Stimulated activated CD4-positive, alpha-beta T cell treated with anti-CD3 and anti-CD28 coated beads, Interleukin-2, amount 100 ng/mL, for 24 hours (primary cell): ENCODE measurements at regions not wholly inside any gene's neighbourhood (a gene's known extent, or its start where the extent isn't known, plus 50 kb on each side); places are given as distances from the start of the nearest gene placed in this dataset.
"Not testable (repeated sequence)": the region's sequence is repeated elsewhere in the genome, so short reads cannot be mapped to it uniquely, and the experiment has no call there.

Experiments used
- DNase-seq, 2 donors: peaks; one replicate each; pipeline ENCODE4 v3.0.0-alpha.2; 2020

DNA sequence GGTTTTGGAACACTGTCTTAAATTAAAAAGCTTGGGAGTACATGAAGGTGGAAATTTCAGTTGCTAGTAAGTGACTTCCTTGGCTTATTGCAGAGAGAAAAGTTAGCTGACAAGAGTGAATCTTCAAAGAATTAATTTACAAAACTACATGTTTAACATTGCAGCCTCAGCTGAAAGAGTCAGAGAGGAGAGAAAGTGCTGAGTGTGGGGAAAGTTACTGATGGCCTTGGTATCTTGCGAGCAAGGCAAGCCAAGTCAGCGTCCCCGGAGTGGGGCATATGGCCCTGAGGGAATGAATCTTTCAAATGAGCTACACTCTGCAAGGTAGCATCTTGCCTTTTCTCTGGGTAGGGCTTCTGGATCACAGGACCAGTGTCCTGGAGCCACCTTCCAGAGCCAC lies 131.3 kb downstream of the LPIN1 start:
- DNase-seq = no peak

- DNase-seq = not testable (repeated sequence)
Observed at GRCh38 chr2:11885253-11885652, 138.8 kb downstream of the LPIN1 start.

GRCh38 chr2:11886899-11887298 lies 140.5 kb downstream of the LPIN1 start:
- peak in 1 of 2 donors; percentile 9 for DNase-seq

GRCh38 chr2:11889101-11889850 lies 142.8 kb downstream of the LPIN1 start:
- DNase-seq = no peak

- DNase-seq = no peak
Observed at GRCh38 chr2:11889854-11890253, 143.4 kb downstream of the LPIN1 start.

GRCh38 chr2:11891028-11891427 lies 144.6 kb downstream of the LPIN1 start:
- peak in 1 of 2 donors; percentile 6 for DNase-seq

GRCh38 chr2:11891671-11892440 lies 145.4 kb downstream of the LPIN1 start:
- DNase-seq = peak in 1 of 2 donors; percentile 11

DNA sequence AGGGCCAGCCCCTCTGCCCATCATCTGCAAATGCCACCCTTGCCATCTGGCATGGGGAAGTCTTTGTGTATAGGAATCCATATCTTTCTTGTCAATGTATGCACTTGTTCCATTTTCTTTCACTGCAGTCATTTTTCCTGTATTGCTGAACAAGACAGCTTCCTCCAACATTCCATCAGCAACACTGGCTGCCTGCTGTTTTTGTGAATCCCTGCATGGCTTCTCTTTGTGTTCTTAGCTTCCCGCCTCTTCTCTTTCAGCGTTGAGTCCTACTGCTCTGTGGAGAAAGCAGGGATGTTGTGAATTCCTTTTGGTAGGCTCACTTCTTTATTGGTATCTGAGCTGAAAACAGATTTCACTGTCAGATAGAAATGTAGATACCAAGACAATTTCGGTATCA lies 150.0 kb downstream of the LPIN1 start:
- peak in 1 of 2 donors; percentile 5 for DNase-seq

DNA sequence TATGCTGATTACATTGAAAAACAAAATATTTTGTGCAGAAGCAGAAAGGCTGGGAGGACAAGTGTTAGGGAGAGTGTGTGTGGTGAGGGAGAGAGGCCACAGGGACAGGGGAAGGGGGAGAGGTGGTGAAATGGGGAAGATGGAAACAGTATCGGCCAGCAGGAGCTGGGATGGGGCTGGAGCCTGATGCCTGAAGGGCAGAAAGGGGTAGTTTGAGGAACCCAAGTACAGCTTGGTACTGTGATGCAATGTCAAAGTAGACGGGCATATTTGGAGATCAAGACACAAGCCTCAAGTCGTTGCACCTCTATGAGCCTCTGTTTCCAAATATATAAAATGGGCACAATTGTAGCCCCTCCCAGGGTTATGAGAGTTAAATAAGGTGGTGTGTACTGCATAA lies 152.1 kb downstream of the LPIN1 start:
- peak in 1 of 2 donors; percentile 3 for DNase-seq

- peak in 1 of 2 donors; percentile 1 for DNase-seq
Observed at GRCh38 chr2:11899264-11899818, 152.9 kb downstream of the LPIN1 start.

DNA sequence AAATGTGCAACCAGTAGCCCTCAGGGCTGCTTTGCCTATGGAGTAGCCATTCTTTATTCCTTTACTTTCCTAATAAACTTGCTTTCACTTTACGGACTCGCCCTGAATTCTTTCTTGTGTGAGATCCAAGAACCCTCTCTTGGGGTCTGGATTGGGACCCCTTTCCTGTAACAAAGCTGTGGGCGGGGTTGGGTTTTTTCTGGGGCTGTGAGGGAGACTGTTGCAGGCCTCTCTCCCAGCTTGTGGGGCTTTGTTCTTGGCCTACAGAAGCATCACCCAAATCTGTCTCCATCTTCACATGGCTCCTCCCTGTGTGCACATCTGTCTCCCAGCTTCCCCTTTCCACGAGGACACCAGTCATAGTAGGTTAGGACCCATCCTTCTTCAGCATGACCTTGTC lies 154.5 kb downstream of the LPIN1 start:
- DNase-seq = peak in 1 of 2 donors; percentile 4

- no peak for DNase-seq
Observed at GRCh38 chr2:11901351-11902069, 155.1 kb downstream of the LPIN1 start.

DNA sequence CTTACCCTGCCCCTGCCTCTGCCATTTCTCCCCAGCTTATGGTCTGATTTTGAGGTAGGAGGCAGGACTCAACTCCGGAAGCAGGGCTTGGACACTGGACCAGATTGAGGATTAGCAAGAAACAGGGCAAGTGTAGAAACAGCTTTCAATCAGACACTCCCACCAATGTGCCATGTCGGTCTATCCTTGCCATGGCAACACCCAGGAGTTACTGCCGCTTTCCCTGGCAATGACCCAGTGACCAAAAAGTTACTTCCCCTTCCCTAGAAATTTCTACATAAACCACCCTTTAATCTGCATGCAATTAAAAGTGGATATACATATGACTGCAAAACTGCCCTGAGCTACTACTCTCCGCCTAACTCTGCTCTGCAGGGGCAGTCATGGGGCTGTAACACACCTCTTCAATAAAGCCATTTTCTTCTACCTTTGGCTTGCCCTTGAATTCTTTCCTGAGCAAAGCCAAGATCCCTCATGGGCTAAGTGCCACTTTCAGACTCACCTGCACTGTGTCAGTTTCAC lies 156.7 kb downstream of the LPIN1 start:
- DNase-seq = no peak

DNA sequence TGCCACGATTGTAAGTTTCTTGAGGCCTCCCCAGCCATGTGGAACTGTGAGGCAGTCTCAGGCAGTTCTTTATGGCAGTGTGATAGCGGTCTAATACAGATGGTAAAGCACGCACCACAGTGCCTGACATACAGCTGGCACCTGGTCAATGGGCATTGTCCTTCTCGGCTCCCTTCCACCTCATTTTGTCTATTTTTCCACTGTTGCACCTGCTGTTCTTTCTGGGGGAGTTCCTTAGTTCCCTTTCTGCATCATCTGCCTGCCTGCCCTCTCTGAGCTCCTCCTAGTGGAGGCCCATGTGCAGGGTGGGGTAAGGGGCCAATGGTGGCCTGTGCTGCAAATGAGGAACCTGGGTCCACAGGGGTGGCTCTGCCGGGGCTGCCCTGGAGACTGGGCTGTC lies 157.6 kb downstream of the LPIN1 start:
- no peak for DNase-seq

DNA sequence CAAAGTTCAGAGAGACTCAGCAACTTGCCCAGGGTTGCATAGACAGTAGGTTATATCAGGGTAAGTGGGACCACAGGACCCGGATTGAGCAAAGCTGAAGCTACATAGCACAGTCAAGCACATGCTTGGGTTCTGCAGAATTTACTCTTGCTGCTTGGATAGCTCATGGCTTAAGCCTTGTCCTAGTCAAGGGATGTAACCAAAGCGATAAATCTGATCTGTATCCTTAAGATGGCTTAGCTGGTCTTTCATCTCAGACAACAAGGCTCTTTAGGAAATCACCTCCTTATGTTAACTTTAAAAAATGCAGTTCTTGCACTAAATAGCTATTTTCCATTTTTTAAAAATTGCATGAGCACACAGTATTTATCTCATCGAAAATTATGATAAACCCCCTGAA lies 158.5 kb downstream of the LPIN1 start:
- no peak for DNase-seq

GRCh38 chr2:11907190-11907589 lies 160.8 kb downstream of the LPIN1 start:
- no peak for DNase-seq

DNA sequence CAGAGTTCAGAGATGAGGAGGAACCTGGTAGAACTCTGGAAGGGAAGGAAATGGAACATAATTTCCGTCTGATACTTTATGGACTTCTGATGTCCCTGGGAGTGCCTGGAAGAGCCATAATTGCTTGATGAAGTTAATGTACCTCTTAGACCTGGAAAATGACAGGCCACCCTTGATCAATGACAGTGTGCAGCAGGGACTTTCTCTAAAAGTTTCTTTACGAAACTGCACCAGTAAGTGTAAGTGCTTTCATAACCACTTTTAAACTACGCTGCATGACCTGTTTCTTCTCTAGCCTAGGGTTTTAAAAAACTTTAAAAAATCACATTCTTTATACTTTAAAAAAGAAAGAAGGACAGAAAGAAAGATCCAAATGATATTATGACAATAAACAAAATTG lies 164.5 kb downstream of the LPIN1 start:
- no peak for DNase-seq

- no peak for DNase-seq
Observed at GRCh38 chr2:11912980-11913379, 166.5 kb downstream of the LPIN1 start.

DNA sequence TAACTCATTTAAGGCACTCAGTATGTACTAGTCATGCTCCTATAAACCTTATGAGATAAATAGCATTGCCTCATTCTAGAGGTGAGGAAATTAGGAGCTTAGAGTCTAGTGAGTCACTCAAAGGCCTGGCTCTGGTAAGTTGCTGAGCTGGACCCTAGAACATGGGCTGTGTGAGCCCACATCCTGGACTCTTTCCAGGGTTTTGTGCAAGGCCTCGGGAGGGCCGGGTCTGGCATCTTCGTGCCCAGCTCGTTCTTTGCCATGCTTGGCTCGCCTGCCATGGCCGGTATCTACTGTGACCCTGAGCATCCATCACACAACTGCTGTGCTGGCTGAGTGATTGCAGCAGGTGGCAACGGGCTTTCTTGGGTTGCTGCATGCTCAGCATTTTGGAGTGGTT lies 168.0 kb downstream of the LPIN1 start:
- DNase-seq = no peak

DNA sequence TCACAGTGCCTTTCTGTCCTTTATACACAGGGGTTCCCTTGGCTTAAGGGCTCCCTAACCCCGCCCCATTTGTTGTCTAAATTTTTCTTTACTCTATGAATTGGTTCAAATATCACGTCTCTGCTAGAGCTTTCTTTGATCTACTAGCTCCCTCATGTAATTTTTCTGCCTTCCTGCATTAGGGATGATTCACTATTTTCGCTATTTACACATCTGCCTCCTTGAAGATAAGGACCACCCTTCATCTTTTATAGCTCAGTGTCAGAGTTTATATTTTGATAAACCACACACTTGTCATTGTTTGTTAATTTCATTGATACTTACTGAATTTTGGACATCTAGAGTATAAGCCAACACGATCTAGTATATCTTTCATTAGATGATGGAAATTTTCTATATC lies 169.2 kb downstream of the LPIN1 start:
- no peak for DNase-seq

GRCh38 chr2:11919953-11920352 lies 173.5 kb downstream of the LPIN1 start:
- DNase-seq = no peak

DNA sequence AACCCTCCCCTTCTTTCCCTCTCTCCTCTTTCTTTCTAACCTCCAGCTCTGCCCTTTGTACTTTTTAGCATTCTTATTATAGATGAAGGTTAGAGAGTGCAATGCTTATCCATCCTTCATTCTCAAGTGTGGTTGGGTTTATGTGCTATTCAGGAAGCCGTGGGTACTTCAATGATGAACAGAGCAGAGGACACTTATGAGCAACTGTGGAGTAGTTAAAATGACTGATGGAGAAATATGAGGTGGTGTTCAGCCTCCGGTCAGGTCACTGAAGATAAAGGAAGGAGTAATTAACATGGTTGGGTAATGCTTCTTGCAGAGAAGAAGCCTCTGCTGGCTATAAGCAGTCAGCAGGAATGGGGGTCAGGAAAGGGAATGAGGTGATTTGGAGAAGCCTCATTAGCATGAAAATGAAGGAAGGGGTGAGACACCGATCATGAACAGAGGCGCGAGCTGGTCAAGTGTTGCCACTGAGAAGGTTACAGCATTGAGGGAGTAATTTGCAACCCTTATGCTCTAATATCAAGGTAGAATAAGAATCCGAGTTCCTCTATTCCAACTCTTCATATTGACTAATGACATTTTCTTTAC lies 174.7 kb downstream of the LPIN1 start:
- no peak for DNase-seq

- no peak for DNase-seq
Observed at GRCh38 chr2:11922294-11922693, 175.9 kb downstream of the LPIN1 start.
